ENCODE measurements at regions not wholly inside any gene's neighbourhood (a gene's known extent, or its start where the extent isn't known, plus 50 kb on each side); places are given as distances from the start of the nearest gene placed in this dataset.

GRCh38 chr1:208446271-208446691, 202.1 kb upstream of the PLXNA2 start:
- no peak for TF ChIP-seq CTCF (conservative IDR thresholded peaks at IDR 0.05; ENCODE audit: low read length)
- no peak for TF ChIP-seq EZH2phosphoT487 (IDR thresholded peaks at IDR 0.05; ENCODE audit: borderline replicate concordance)

All from Loucy (cell line).